ENCODE measurements at regions not wholly inside any gene's neighbourhood (a gene's known extent, or its start where the extent isn't known, plus 50 kb on each side); places are given as distances from the start of the nearest gene placed in this dataset.

DNA sequence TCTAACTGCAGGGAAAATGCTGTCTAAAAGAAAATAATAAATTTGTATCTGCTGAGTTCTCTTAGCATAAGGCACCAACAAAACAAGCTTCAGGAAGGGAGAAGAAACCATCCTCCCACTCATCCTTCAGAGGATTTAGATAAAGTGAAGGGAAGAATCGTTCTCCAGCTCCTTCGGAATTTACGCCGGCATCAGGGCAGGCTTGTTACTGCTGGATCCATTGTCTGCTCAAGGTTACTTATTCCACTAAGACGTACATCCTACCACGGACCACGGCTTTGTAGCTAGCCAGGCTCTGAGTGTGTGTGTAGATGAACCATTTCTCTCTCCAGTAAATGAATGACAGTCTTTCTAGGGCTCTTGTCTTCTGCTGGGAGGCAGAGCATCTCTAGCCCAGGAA is 60.4 kb downstream of the HAND2 start:
- TF ChIP-seq SIN3A (IDR thresholded peaks at IDR 0.05; ENCODE audit: borderline replicate concordance, low read depth, low read length): no peak
- TF ChIP-seq RXRA (IDR thresholded peaks at IDR 0.05; ENCODE audit: borderline replicate concordance, low read depth): no peak
- TF ChIP-seq, protein P1, sequence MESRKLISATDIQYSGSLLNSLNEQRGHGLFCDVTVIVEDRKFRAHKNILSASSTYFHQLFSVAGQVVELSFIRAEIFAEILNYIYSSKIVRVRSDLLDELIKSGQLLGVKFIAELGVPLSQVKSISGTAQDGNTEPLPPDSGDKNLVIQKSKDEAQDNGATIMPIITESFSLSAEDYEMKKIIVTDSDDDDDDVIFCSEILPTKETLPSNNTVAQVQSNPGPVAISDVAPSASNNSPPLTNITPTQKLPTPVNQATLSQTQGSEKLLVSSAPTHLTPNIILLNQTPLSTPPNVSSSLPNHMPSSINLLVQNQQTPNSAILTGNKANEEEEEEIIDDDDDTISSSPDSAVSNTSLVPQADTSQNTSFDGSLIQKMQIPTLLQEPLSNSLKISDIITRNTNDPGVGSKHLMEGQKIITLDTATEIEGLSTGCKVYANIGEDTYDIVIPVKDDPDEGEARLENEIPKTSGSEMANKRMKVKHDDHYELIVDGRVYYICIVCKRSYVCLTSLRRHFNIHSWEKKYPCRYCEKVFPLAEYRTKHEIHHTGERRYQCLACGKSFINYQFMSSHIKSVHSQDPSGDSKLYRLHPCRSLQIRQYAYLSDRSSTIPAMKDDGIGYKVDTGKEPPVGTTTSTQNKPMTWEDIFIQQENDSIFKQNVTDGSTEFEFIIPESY (IDR thresholded peaks at IDR 0.05; ENCODE audit: borderline replicate concordance, low read depth): no peak
- no peak for TF ChIP-seq FOXJ3 (CRISPR knock-in tag; IDR thresholded peaks at IDR 0.05)
- no peak for TF ChIP-seq EP300 (IDR thresholded peaks at IDR 0.05; ENCODE audit: borderline replicate concordance in 1 of 2, low read depth in 1 of 2, low read length in 1 of 2)
- no peak for TF ChIP-seq SMC3 (IDR thresholded peaks at IDR 0.05; ENCODE audit: low read depth, low read length)
- TF ChIP-seq, protein P2, sequence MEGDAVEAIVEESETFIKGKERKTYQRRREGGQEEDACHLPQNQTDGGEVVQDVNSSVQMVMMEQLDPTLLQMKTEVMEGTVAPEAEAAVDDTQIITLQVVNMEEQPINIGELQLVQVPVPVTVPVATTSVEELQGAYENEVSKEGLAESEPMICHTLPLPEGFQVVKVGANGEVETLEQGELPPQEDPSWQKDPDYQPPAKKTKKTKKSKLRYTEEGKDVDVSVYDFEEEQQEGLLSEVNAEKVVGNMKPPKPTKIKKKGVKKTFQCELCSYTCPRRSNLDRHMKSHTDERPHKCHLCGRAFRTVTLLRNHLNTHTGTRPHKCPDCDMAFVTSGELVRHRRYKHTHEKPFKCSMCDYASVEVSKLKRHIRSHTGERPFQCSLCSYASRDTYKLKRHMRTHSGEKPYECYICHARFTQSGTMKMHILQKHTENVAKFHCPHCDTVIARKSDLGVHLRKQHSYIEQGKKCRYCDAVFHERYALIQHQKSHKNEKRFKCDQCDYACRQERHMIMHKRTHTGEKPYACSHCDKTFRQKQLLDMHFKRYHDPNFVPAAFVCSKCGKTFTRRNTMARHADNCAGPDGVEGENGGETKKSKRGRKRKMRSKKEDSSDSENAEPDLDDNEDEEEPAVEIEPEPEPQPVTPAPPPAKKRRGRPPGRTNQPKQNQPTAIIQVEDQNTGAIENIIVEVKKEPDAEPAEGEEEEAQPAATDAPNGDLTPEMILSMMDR (IDR thresholded peaks at IDR 0.05): no peak
